OCI-LY7 (cell line): ENCODE measurements at regions not wholly inside any gene's neighbourhood (a gene's known extent, or its start where the extent isn't known, plus 50 kb on each side); places are given as distances from the start of the nearest gene placed in this dataset.

Source experiments
- EZH2phosphoT487 ChIP-seq: fragments of 200-600 bp; sonication (generic); IDR thresholded peaks from 2 replicates; pipeline ENCODE4 v1.6.1; 2018; ENCODE audit warnings: low read depth, borderline replicate concordance, mild to moderate bottlenecking, mixed run types, antibody characterized with exemption, low read length, moderate library complexity, mixed read lengths
- TF ChIP-seq, protein P1 (sequence below): fragments of 200-600 bp; sonication (generic); conservative IDR thresholded peaks from 2 replicates; pipeline ENCODE4 v1.5.1; 2014; ENCODE audit warnings: mild to moderate bottlenecking, antibody characterized with exemption, low read length, moderate library complexity, mixed read lengths

DNA sequence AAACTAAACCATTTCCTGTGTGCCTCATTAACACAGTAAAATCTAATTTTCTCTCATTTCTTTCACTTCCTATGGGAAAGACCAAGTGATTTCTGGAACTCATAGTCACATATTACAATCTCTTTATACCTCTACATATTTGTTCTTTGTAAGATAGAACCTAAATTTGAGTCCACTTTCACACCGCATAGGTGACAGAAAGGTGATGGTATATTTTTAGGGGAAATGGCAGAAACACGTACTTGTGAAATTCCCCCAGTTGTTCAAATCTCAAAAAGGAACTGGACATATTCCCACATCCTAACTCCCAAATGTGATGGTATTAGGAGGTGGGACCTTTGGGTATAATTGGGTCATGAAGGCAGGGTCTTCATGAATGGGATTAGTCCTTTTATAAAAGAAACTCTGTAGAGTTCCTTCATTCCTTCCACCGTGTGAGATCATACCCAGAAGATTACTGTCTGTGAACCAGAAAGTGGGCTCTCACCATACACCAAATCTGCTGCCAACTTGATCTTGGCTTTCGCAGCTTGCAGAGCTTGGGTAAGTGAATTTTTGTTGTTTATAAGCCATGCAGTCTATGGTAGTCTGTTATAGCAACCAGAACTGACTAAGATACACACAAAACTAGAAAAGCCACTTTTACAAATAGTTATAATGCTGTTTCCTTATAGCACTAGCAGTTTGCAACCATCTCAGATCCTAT, 542.1 kb downstream of the DSC3 start:
- TF ChIP-seq, protein P1, sequence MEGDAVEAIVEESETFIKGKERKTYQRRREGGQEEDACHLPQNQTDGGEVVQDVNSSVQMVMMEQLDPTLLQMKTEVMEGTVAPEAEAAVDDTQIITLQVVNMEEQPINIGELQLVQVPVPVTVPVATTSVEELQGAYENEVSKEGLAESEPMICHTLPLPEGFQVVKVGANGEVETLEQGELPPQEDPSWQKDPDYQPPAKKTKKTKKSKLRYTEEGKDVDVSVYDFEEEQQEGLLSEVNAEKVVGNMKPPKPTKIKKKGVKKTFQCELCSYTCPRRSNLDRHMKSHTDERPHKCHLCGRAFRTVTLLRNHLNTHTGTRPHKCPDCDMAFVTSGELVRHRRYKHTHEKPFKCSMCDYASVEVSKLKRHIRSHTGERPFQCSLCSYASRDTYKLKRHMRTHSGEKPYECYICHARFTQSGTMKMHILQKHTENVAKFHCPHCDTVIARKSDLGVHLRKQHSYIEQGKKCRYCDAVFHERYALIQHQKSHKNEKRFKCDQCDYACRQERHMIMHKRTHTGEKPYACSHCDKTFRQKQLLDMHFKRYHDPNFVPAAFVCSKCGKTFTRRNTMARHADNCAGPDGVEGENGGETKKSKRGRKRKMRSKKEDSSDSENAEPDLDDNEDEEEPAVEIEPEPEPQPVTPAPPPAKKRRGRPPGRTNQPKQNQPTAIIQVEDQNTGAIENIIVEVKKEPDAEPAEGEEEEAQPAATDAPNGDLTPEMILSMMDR: no peak
- TF ChIP-seq EZH2phosphoT487: no peak
